Cardiac septum (tissue), 1 donor: ENCODE measurements at regions not wholly inside any gene's neighbourhood (a gene's known extent, or its start where the extent isn't known, plus 50 kb on each side); places are given as distances from the start of the nearest gene placed in this dataset.

Experiments used
- DNase-seq: peaks from one replicate; pipeline ENCODE4 v3.0.0-alpha.2; 2020; ENCODE audit warnings: low spot score
- intact Hi-C: fragments of 100-400 bp; cut with DNase I; formaldehyde crosslinking; loops from one replicate; pipeline ENCODE4 v1.14.0; 2022
- donor health status: DM: no; HTN: no; CAD: no.

GRCh38 chr1:29540801-29541357 lies 304.6 kb downstream of the PTPRU start:
- DNase-seq = no peak

DNA sequence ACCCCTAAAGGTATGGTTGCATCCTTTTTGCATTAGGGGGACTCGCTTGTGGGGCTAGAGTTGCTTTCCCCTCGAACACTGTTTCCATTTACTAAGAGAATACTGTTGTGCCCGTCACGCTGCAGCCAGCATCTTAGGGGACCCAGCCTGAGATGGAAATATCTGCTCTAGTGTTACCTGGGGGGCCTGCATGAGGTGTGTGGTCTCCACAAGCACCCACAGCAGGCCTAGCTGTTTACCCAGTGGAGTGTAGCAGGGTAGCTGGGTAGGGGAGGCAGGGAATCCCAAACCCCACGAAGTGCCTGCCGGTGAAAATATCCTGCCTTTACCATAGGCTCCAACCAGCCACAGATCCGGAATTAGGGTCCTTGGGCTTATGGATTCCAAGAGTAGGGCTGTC lies 303.6 kb downstream of the PTPRU start:
- DNase-seq = no peak
- intact Hi-C loops = no loop called here

More at GRCh38 chr1:29540801-29541357, 304.6 kb downstream of the PTPRU start:
- intact Hi-C loops = no loop called here

DNA sequence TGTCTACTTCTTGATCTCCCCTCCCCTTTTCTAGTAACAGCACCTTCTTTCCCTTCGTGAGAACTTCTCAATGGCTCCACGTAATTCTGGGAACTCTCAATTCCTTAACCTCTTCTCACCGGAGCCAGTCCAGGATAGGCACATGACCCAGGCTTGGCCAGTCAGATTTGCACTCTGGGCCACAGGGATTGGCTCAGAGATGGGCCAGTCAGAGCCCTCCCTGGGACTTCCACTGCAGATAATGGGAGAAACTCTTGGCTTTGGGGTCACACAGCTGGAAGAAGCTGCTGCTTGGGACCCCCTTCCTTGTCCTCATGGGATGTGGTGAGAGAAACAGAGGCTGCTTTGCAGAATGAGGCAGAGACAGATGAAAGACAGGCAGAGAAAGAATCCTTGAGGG lies 302.3 kb downstream of the PTPRU start:
- intact Hi-C loops = no loop called here
- no peak for DNase-seq

GRCh38 chr1:29532751-29533150 lies 296.4 kb downstream of the PTPRU start:
- intact Hi-C loops = no loop called here
- DNase-seq = no peak

- DNase-seq = no peak
- intact Hi-C loops = no loop called here
Measured at GRCh38 chr1:29532285-29532684, 296.0 kb downstream of the PTPRU start.

- intact Hi-C loops = no loop called here
- no peak for DNase-seq
Measured at GRCh38 chr1:29531596-29531995, 295.3 kb downstream of the PTPRU start.

DNA sequence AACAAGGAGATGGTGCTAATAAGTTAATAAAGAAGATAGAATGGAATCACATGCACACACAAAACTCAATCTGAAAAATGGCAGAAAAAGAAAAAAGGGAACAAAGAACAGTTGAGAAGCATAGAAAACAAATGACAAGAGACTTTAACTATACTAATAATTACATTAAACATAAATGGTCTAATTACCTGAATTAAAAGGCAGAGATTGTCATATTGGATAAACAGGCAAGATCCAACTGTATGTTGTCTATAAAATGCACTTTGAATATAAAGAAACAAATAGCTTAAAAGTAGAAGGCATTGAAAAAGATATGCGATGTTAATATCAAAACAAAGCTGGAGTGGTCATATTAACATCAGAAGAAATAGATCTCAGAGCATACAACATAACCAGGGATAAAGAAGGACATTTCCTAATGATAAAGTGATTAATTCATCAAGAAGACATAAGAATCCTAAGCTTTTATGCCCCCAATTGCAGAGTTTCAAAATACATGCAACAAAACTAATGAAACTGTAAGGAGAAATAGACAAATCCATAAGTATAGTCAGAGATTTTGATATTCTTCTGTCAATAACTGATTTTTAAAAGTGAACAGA lies 293.5 kb downstream of the PTPRU start:
- intact Hi-C loops = no loop called here
- DNase-seq = no peak

DNA sequence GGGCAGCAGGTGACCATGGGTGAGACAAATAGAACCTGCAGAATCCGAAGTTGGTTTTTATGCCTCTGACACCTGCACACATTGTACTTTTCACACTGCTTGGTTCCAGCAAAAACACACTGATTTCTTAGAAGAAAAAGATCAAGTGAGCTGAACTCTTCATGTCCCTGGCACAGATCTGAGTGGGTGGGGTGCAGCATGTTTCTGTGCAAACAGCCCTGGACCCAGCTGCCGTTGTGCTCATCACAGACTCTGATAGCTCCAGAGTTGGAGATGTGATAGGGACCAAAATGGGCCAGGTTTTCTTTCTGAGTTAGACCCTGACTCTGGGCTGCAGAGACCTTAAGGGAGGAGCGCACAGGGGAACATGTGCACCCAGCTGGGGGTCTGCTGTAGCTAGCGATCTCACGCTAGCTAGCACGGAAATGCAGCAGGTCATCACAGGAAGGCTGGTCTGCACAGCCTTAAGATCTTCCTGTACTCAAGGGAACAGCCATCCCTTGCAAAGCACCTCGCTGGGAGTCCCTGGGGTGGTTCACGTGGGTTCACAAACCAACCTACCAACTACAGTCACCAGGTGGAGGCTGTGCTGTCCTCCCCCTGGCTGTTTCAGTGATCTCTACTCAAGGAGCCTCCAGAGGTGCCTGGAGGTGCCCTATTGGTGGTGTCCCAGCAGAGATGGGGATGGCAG lies 291.1 kb downstream of the PTPRU start:
- DNase-seq = no peak
- intact Hi-C loops = no loop called here

DNA sequence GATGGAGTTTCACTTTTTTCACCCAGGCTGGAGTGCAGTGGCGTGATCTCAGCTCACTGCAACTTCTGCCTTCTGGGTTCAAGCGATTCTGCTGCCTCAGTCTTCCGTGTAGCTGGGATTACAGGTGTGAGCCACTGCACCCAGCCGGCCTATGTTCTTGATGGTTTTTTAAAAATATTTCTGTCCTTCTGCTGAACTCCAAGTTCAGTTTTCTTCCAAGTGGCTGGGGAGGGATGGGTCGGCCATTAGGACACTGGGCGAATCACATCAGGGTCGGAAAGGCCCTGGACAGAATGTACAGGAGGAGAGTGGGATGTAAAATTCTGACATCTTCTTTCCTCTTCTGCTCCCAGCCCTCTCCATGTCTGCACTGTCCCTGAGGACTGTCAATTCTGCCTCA lies 289.6 kb downstream of the PTPRU start:
- DNase-seq = no peak
- intact Hi-C loops = no loop called here

DNA sequence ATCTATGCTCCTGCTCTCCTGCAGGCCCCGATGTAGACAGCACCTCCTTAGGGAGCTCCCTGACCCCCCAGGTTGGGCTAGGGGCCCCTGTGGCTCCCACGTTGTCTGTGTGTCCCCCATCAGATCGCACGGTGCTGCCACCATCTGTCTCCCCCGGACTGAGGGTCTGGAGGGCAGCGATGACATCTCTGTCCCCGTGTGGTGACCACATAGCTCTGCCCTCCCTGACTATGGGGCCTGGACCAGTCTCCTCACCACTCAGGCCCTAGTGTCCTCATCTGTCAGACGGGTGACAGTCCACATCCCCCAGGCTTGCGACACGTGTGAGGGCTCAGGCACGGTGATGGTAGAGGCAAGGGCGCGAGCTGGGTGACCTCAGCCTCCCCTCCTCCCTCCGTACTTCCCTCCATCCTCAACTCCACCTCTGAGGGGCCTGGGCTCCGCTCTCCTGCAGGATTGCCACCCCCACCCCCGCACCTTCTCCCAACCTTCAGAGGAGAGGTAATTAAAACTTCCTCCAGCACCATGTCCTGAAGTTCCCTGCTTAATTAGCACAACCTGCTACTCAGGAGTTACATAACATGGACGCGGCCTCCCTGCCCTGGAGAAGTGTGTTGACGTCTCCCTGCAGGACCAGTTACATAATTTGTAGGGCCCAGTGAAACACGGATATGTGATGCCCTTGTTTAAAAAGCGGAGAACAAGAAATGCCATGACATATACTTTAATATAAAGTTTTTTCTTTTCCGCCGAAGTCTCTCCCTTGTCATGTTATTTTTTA lies 288.2 kb downstream of the PTPRU start:
- intact Hi-C loops = no loop called here

GRCh38 chr1:29523576-29523975 lies 287.3 kb downstream of the PTPRU start:
- DNase-seq = no peak
- intact Hi-C loops = no loop called here

More for the DNA sequence above, 288.2 kb downstream of the PTPRU start:
- no peak for DNase-seq

- intact Hi-C loops = no loop called here
- DNase-seq = no peak
Measured at GRCh38 chr1:29523136-29523535, 286.8 kb downstream of the PTPRU start.

DNA sequence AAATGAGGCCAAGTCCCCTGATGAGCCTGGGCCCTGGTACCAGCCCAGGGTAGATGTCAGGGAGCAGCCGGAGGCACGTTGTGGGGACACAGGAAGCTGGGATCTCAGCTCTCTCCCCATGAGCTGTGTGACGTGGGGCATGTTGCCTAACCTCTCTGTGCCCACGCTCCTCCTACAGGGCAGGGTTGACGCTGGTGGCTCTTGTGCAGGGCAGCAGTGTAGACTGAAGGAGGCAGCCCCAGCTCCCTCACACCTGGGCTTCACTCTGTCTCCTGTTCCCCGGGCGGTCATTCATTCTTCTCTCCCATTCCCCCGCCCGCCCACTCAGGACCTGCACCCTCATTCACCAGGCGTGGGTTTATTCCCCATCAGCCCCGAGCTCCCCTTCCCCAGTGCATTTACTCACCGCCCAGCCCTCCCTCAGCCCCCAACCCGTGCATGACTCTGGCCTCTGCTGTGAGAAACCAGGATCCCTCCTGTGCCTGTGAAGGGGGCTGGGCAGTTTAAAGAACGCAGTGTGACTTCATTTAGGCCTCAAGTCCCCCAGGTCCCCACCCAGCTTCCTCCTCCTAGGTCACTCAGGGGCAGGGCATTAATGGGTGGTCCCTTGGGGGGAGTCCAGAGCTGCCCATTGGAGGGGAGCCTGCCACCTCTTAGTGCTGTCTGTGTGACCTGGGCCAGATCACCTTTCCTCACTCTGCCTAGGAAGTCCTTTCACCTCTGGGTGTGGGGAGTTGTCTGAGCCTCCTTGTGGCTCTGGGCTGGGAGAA lies 285.7 kb downstream of the PTPRU start:
- intact Hi-C loops = no loop called here
- no peak for DNase-seq

GRCh38 chr1:29521438-29521715 lies 285.1 kb downstream of the PTPRU start:
- no peak for DNase-seq
- intact Hi-C loops = no loop called here

GRCh38 chr1:29520571-29521437 lies 284.5 kb downstream of the PTPRU start:
- no peak for DNase-seq
- intact Hi-C loops = no loop called here

DNA sequence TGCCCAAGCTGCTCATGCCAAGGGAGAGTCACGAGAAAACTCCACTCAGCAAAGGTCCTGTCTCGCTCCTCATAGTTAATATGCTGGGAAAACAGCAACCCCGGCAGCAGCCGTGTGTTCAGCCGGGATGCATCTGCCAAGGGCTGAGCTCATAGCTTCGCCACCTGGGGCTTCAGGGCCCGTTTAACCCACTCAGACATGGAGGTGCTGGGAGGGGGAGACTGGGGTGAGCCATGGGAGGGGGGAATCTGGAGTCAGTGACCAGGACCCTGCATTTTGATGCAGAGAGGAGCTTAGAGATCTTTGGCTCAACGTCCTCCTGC lies 283.4 kb downstream of the PTPRU start:
- intact Hi-C loops = no loop called here
- DNase-seq = no peak

- intact Hi-C loops = no loop called here
- no peak for DNase-seq
Measured at GRCh38 chr1:29519108-29519787, 282.9 kb downstream of the PTPRU start.

GRCh38 chr1:29518183-29518835 lies 282.0 kb downstream of the PTPRU start:
- intact Hi-C loops = no loop called here
- DNase-seq = no peak
